ENCODE measurements at regions not wholly inside any gene's neighbourhood (a gene's known extent, or its start where the extent isn't known, plus 50 kb on each side); places are given as distances from the start of the nearest gene placed in this dataset.

DNA sequence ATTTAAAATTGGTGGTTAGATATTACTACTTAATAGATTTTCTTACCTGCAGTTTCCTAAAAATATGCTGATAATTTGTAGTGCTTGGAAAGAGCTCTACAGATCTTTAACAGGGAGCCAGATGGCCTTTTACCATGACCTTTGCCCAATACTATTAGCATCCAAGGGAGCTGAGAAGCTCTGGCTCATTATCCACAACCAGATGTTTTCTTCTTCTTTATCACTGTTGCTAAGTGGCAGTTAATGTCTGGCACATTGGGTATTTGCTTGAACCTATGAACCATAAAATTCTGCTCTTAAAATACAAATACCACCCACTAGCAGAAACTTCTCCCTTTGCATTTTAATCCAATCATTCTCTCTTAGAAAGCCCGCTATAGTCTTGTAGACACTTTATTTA, 1480.3 kb downstream of the C4orf33 start:
- CTCF ChIA-PET: no interaction called here
- WGBS (ENCODE audit: missing lambda C conversion rate): 33% methylated on average over 1 of the region's 1 CpG
- Histone ChIP-seq H3K4me3 (no peak overlapping the region), H3K9me3 (no peaks in the 10 kb centered on the region), H3K4me2 (no peak overlapping the region), H3K4me1 (no peaks in the 10 kb centered on the region), H3K27ac (no peak overlapping the region)
- no peak for TF ChIP-seq MAZ (IDR thresholded peaks at IDR 0.05; ENCODE audit: borderline replicate concordance, low read depth, low read length)
- no peak for TF ChIP-seq NR3C1 (IDR thresholded peaks at IDR 0.05)
- no peak for TF ChIP-seq HEYL (CRISPR knock-in tag; IDR thresholded peaks at IDR 0.05)
- TF ChIP-seq CEBPB (IDR thresholded peaks at IDR 0.05): no peak
- TF ChIP-seq EHF (CRISPR knock-in tag; IDR thresholded peaks at IDR 0.05): no peak
- no peak for TF ChIP-seq MYC (IDR thresholded peaks at IDR 0.05; ENCODE audit: borderline replicate concordance, low read length)
- TF ChIP-seq, protein P1, sequence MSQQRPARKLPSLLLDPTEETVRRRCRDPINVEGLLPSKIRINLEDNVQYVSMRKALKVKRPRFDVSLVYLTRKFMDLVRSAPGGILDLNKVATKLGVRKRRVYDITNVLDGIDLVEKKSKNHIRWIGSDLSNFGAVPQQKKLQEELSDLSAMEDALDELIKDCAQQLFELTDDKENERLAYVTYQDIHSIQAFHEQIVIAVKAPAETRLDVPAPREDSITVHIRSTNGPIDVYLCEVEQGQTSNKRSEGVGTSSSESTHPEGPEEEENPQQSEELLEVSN (IDR thresholded peaks at IDR 0.05; ENCODE audit: borderline replicate concordance, low read depth): no peak
- TF ChIP-seq ZSCAN20 (CRISPR knock-in tag; IDR thresholded peaks at IDR 0.05): no peak
- FAIRE-seq: no peak
- no peak for ATAC-seq
- no peak for DNase-seq (ENCODE audit: low read depth in 1 of 2, low spot score in 1 of 2)
- POLR2A ChIA-PET: no interaction called here

DNA sequence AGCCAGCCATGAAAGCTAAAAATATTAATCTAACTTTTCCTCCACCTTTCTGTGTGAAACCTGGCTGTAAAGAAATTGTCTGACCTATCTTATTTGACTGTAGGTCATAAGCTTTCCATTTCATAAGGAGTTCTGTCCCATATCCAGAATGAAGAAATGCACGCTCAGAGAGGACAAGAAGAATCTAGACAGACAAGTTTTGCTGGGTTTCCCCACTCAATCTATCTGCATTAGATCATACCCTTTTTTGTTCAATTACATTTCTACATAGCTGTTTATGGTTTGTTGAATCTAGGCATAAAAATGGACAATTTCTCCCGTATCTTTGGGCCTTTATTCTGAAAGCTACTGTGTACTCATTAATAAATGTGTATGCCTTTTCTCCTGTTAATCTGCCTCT, 1495.1 kb downstream of the C4orf33 start:
- no peak for TF ChIP-seq CEBPB (IDR thresholded peaks at IDR 0.05)
- TF ChIP-seq, protein P2, sequence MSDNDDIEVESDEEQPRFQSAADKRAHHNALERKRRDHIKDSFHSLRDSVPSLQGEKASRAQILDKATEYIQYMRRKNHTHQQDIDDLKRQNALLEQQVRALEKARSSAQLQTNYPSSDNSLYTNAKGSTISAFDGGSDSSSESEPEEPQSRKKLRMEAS (IDR thresholded peaks at IDR 0.05): no peak
- TF ChIP-seq POLR2AphosphoS2 (conservative IDR thresholded peaks at IDR 0.05; ENCODE audit: low read length): no peak
- TF ChIP-seq, protein P3, sequence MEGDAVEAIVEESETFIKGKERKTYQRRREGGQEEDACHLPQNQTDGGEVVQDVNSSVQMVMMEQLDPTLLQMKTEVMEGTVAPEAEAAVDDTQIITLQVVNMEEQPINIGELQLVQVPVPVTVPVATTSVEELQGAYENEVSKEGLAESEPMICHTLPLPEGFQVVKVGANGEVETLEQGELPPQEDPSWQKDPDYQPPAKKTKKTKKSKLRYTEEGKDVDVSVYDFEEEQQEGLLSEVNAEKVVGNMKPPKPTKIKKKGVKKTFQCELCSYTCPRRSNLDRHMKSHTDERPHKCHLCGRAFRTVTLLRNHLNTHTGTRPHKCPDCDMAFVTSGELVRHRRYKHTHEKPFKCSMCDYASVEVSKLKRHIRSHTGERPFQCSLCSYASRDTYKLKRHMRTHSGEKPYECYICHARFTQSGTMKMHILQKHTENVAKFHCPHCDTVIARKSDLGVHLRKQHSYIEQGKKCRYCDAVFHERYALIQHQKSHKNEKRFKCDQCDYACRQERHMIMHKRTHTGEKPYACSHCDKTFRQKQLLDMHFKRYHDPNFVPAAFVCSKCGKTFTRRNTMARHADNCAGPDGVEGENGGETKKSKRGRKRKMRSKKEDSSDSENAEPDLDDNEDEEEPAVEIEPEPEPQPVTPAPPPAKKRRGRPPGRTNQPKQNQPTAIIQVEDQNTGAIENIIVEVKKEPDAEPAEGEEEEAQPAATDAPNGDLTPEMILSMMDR (IDR thresholded peaks at IDR 0.05): no peak
- TF ChIP-seq TFCP2L1 (CRISPR knock-in tag; IDR thresholded peaks at IDR 0.05): no peak
- TF ChIP-seq HEYL (CRISPR knock-in tag; IDR thresholded peaks at IDR 0.05): no peak
- no peak for TF ChIP-seq JUNB (IDR thresholded peaks at IDR 0.05)
- no peak for TF ChIP-seq NPAS2 (CRISPR knock-in tag; IDR thresholded peaks at IDR 0.05; ENCODE audit: borderline replicate concordance)
- TF ChIP-seq KDM1A (IDR thresholded peaks at IDR 0.05; ENCODE audit: low read depth): no peak
- CTCF ChIA-PET: interaction anchor here (0.7 to 0.9 kb wide), 2 partner anchors 13 to 217 kb away, joined by 3 read pairs; no protein-coding TSS in a partner anchor
- Histone ChIP-seq H3K4me3 (no peak overlapping the region), H3K4me1 (no peaks in the 10 kb centered on the region), H3K4me2 (no peak overlapping the region), H3K27ac (no peak overlapping the region), H3K9me3 (no peaks in the 10 kb centered on the region)
- no peak for DNase-seq (ENCODE audit: low read depth in 1 of 2, low spot score in 1 of 2)
- POLR2A ChIA-PET: no interaction called here
- WGBS (ENCODE audit: missing lambda C conversion rate): 34% methylated on average over 2 of the region's 2 CpGs
- no peak for ATAC-seq
- no peak for FAIRE-seq

DNA sequence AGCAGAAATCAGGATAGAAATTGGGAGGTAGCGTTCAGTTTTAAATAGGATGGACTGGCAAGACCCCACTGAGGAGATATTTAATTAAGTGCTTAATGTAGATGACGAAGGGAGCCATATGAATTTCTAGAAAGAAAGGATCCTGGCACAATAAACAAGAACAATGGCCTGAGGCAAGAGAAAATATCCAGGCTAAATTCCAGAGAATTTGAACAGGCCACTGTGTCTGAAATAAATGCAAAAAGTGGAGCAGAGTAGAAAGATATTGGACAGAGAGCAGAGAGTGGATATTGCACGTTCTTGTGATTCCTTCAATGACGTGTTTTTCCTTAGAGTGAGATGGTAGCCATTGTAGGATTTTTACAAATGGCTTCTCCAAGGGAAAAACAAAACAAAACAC, 1504.8 kb downstream of the C4orf33 start:
- Histone ChIP-seq H3K4me2 (no peak overlapping the region), H3K9me3 (no peaks in the 10 kb centered on the region), H3K4me3 (no peak overlapping the region), H3K27ac (no peak overlapping the region), H3K4me1 (no peaks in the 10 kb centered on the region)
- DNase-seq (ENCODE audit: low read depth in 1 of 2, low spot score in 1 of 2): no peak
- ChIA-PET POLR2A (no interaction called here), CTCF (no interaction called here)
- FAIRE-seq: no peak
- TF ChIP-seq EP300 (IDR thresholded peaks at IDR 0.05) (no peak), RCOR1 (IDR thresholded peaks at IDR 0.05; ENCODE audit: low read depth, low read length) (no peak), FOXS1 (CRISPR knock-in tag; IDR thresholded peaks at IDR 0.05) (no peak), CHD2 (IDR thresholded peaks at IDR 0.05; ENCODE audit: low read length, partially characterized antibody) (no peak), NPAS2 (CRISPR knock-in tag; IDR thresholded peaks at IDR 0.05; ENCODE audit: borderline replicate concordance) (no peak), KDM5A (IDR thresholded peaks at IDR 0.05) (no peak), ESRRA (IDR thresholded peaks at IDR 0.05; ENCODE audit: borderline replicate concordance, low read length) (no peak)
- TF ChIP-seq, protein P4, sequence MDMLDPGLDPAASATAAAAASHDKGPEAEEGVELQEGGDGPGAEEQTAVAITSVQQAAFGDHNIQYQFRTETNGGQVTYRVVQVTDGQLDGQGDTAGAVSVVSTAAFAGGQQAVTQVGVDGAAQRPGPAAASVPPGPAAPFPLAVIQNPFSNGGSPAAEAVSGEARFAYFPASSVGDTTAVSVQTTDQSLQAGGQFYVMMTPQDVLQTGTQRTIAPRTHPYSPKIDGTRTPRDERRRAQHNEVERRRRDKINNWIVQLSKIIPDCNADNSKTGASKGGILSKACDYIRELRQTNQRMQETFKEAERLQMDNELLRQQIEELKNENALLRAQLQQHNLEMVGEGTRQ (IDR thresholded peaks at IDR 0.05): no peak
- 19% methylated on average over 4 of the region's 4 CpGs for WGBS (ENCODE audit: missing lambda C conversion rate)
- ATAC-seq: no peak

Measured in A549 (cell line).